GM18507 (cell line): ENCODE measurements at regions not wholly inside any gene's neighbourhood (a gene's known extent, or its start where the extent isn't known, plus 50 kb on each side); places are given as distances from the start of the nearest gene placed in this dataset.

ENCODE experiments used
- DNase-seq: peaks from one replicate; pipeline ENCODE4 v3.0.0; 2011; ENCODE audit warnings: low read depth; ENCODE audit not compliant: insufficient read length; ENCODE audit errors: extremely low spot score
- FAIRE-seq: peaks from 2 replicates; lab custom pipeline; 2011; peaks lifted over from hg19 to GRCh38; lab: Jason Lieb, UNC

GRCh38 chr12:77642246-77642645, 188.4 kb upstream of the NAV3 start:
- FAIRE-seq: no peak

GRCh38 chr12:77640356-77640755, 190.3 kb upstream of the NAV3 start:
- DNase-seq (no peak), FAIRE-seq (no peak)

More at GRCh38 chr12:77642246-77642645, 188.4 kb upstream of the NAV3 start:
- DNase-seq: no peak

GRCh38 chr12:77630790-77631445, 199.8 kb upstream of the NAV3 start:
- no peak for DNase-seq
- FAIRE-seq: no peak

- no peak for DNase-seq
- no peak for FAIRE-seq
Measured at GRCh38 chr12:77630344-77630743, 200.3 kb upstream of the NAV3 start.

GRCh38 chr12:77629141-77629540, 201.6 kb upstream of the NAV3 start:
- FAIRE-seq (no peak), DNase-seq (no peak)

- FAIRE-seq (no peak), DNase-seq (no peak)
Measured at GRCh38 chr12:77625441-77625840, 205.3 kb upstream of the NAV3 start.

- DNase-seq (no peak), FAIRE-seq (no peak)
Measured at GRCh38 chr12:77619425-77619824, 211.3 kb upstream of the NAV3 start.

- no peak for DNase-seq
- peak; percentile 39 for FAIRE-seq
Measured at GRCh38 chr12:77617818-77618217, 212.9 kb upstream of the NAV3 start.

- FAIRE-seq: no peak
- DNase-seq: no peak
Measured at GRCh38 chr12:77615332-77615731, 215.4 kb upstream of the NAV3 start.

- no peak for DNase-seq
- peak; percentile 24 for FAIRE-seq
Measured at GRCh38 chr12:77613411-77613810, 217.3 kb upstream of the NAV3 start.

- FAIRE-seq (no peak), DNase-seq (no peak)
Measured at GRCh38 chr12:77610446-77610845, 220.2 kb upstream of the NAV3 start.

- DNase-seq (no peak), FAIRE-seq (no peak)
Measured at GRCh38 chr12:77609016-77609415, 221.7 kb upstream of the NAV3 start.

- DNase-seq: no peak
- FAIRE-seq: no peak
Measured at GRCh38 chr12:77608271-77608824, 222.3 kb upstream of the NAV3 start.

- no peak for DNase-seq
- peak; percentile 41 for FAIRE-seq
Measured at GRCh38 chr12:77606348-77606747, 224.3 kb upstream of the NAV3 start.

- DNase-seq: no peak
- FAIRE-seq: no peak
Measured at GRCh38 chr12:77603946-77604345, 226.7 kb upstream of the NAV3 start.

- DNase-seq: no peak
- FAIRE-seq: peak; percentile 72
Measured at GRCh38 chr12:77601069-77601468, 229.6 kb upstream of the NAV3 start.

- FAIRE-seq (no peak), DNase-seq (no peak)
Measured at GRCh38 chr12:77600468-77600843, 230.2 kb upstream of the NAV3 start.

- peak; percentile 1 for DNase-seq
- FAIRE-seq: peak; percentile 85
Measured at GRCh38 chr12:77599782-77600467, 230.8 kb upstream of the NAV3 start.

GRCh38 chr12:77594366-77594765, 236.3 kb upstream of the NAV3 start:
- no peak for DNase-seq
- FAIRE-seq: no peak

GRCh38 chr12:77592836-77593235, 237.9 kb upstream of the NAV3 start:
- DNase-seq (no peak), FAIRE-seq (no peak)
